ENCODE measurements at regions not wholly inside any gene's neighbourhood (a gene's known extent, or its start where the extent isn't known, plus 50 kb on each side); places are given as distances from the start of the nearest gene placed in this dataset.

DNA sequence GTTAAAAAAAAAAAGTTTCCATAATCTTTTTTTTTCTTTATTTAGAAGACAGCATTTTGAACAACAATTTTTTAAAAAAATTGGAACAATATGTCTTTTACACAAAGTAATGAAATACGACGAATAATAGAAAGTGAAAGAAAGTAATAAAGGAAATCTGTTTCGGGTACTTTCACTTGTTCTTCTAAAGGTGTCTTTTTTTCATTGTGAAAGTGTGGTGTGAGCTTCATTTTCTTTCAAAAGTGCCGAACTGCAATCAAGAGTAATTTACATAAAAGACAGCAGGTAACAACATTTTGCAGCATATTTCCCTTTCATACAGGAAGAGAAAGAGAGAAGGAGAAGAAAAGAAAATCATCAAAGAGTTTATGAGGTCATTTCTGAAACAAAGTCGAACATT, 159.7 kb upstream of the CDH12 start:
- TF ChIP-seq, protein P1, sequence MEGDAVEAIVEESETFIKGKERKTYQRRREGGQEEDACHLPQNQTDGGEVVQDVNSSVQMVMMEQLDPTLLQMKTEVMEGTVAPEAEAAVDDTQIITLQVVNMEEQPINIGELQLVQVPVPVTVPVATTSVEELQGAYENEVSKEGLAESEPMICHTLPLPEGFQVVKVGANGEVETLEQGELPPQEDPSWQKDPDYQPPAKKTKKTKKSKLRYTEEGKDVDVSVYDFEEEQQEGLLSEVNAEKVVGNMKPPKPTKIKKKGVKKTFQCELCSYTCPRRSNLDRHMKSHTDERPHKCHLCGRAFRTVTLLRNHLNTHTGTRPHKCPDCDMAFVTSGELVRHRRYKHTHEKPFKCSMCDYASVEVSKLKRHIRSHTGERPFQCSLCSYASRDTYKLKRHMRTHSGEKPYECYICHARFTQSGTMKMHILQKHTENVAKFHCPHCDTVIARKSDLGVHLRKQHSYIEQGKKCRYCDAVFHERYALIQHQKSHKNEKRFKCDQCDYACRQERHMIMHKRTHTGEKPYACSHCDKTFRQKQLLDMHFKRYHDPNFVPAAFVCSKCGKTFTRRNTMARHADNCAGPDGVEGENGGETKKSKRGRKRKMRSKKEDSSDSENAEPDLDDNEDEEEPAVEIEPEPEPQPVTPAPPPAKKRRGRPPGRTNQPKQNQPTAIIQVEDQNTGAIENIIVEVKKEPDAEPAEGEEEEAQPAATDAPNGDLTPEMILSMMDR (IDR thresholded peaks at IDR 0.05) = no peak
- TF ChIP-seq ZFX (IDR thresholded peaks at IDR 0.05; ENCODE audit: borderline replicate concordance) = no peak

Data from 22Rv1 (cell line).